GM23248 (cell line): ENCODE measurements at regions not wholly inside any gene's neighbourhood (a gene's known extent, or its start where the extent isn't known, plus 50 kb on each side); places are given as distances from the start of the nearest gene placed in this dataset.

Source experiments
- EZH2 ChIP-seq: fragments of 200-600 bp; sonication (generic); IDR thresholded peaks from 2 replicates; pipeline ENCODE4 v1.6.1; 2018; ENCODE audit warnings: antibody characterized with exemption, mild to moderate bottlenecking; ENCODE audit not compliant: insufficient read depth, poor library complexity, severe bottlenecking
- EZH2phosphoT487 ChIP-seq: fragments of 200-600 bp; sonication (generic); IDR thresholded peaks from 2 replicates; pipeline ENCODE4 v1.6.1; 2018; ENCODE audit warnings: antibody characterized with exemption, moderate library complexity, mild to moderate bottlenecking, low read depth; ENCODE audit not compliant: insufficient read depth

DNA sequence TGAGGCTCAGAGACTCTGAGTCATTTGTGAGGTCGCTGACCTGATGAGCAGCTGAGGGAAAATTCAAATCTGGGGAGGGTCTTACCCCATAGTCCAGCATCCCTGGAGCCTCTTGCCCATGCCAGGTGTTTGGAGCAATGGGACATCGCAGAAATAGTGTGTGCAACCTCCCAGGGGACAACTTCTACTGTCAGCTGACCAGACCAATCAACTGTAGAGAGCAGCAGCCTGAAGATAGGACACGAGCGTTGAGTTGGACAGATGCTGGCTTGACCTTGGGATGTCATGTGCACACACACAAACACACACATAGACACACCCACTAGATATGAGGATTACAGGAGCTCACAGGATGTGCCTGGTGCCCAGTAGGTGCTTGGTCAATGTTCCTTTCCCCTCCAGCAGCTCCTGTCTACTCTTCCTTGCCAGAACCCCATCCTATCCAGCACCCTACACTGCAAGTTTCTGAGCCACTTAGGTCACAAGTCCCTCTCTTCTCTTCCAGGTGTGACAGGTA, 59.1 kb upstream of the MPEG1 start:
- TF ChIP-seq EZH2phosphoT487, result no peak
- no peak for TF ChIP-seq EZH2
